HG02610 (cell line): ENCODE measurements at regions not wholly inside any gene's neighbourhood (a gene's known extent, or its start where the extent isn't known, plus 50 kb on each side); places are given as distances from the start of the nearest gene placed in this dataset.
A peak's percentile ranks its signal among the peaks of the same experiment; 100 is the strongest.

Experiments used
- ATAC-seq: cut with Tn5 transposase; IDR thresholded peaks from one replicate; pipeline ENCODE4 v1.9.1; 2021; ENCODE audit warnings: mild to moderate bottlenecking, moderate library complexity; ENCODE audit not compliant: unreplicated experiment

DNA sequence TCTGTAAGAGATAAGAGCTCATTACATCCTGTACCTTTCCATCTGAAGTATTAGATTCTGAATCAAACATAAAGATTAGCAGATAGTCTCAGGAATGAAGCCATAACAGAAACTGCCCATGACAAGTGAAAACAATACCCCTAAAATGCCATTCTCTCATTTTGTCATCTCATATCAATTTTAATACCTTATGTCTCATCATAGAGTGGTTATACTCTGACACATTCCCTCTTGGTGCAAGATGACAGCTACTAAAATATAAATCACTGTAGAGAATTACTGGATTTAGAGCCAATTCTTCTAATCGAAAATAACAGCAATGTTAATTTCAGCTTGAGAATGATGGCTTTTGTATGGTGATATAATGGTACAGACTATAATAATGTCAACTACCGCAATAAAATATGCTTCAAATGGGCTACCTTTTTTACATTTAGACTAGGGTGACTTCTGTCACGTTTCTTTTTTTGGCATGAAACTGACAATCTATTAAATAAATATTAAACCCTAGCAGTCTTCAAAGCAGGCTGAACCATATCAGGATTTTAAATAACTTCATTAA, 125.1 kb upstream of the ITGA4 start:
- no peak for ATAC-seq

DNA sequence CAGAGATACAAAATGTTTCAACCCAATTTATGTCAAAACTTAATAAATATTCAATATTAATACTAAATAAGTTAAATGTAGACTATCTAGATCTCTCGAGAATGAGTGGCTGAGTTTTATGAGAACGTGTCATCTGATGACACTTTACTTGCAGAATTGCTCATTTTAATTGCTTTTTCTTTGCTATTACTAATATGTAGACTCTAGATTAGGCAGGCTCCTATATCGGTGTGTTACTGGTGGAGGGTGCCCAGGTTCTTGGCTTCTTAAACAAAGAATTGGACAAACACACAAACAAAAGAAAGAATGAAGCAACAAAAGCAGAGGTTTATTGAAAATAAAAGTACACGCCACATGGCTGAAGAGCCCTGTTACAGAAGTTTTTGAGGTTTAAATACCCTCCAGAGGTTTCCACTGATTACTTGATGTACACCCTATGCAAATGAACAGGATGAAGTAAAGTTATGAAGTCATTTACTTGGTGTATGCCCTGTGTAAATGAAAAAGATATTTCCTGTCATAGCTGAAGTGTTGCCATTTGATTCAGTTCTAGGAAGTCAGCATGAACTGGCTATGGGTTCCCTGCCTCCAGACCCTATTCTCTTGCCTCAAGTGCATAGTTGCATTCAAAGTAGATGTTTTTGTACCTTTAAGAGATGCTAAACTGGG, 122.9 kb upstream of the ITGA4 start:
- ATAC-seq, result peak; percentile 77

DNA sequence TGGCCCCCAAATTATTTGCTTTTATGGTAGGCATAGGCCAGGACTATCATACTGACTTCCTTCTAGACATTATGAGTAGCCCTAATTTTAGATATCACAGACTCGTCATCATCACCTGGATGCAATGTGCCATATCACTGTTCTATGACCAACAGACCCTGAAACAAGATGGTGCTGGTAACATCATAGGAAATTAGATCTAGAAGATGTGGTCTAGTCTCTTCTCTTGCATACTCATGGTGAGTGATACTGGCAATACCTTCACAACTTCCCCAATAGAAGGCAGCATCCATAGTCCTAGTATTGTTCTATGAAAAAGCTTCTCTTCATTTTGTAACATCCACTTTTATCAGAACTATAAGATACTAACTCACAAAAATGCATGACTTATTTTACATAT, 116.3 kb upstream of the ITGA4 start:
- no peak for ATAC-seq

DNA sequence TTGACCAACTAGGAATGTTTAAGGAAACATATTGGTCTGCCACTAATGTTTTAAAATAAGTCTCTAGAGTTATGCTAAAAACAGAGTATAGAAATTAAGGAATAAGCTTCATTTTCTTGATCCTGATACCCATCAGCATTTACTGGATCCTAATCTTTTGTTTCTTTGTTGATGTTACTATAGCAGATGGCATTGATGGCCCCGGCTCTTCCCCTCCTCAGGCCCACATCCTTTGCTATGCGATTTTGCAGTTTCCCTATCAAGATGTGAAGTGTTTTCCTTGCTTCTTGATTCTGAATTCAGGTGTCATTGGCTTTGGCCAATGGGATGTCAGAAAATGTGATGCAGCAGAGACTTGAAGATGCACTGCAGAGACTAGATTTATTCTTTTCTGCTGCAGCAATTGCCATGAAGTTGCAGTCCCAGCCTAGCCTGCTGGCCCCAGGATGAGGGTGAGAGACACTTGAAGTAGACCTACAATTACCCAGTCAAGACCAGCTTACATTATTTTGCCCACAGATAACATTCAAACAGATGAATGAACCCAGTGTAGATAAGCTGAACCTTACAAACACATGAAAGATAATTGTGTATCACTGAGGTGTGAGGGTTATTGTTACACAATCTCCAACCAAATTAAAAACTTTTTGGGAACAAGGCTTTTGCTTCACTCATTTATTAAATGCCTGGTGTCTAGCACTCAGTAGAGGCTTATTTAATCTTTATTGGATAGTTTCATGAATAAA, 115.2 kb upstream of the ITGA4 start:
- ATAC-seq, result no peak

DNA sequence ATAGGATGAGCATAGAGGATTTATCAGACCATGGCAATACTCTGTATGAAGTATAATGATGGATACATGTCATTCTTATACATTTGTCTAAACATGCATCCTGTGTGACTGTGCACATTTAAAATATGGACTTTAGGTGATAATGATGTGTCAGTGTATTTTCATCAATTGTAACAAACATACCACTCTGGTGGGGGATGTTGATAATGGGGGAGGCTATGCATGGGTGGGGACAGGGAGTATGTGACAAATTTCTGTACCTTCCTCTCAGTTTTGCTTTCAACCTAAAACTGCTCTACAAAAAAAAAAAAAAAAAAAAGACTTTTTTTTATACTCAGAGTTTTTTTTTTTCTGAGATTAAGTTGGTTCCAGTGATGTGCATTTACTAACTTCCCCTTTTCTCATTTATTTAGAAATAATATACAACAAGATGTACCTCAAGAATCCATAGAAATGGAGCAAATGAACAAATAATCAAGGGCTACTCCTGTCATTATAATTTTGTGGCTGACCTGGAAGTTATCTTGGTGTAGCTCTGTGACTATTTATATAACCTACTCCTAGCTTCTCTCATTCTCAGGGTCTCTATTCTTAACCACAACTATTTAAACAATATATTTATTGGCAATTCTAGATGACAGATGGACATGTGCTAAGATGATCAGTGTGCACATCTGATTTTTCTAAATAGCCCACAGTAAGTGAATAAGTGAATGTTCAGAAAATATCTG, 108.9 kb upstream of the ITGA4 start:
- peak; percentile 96 for ATAC-seq

DNA sequence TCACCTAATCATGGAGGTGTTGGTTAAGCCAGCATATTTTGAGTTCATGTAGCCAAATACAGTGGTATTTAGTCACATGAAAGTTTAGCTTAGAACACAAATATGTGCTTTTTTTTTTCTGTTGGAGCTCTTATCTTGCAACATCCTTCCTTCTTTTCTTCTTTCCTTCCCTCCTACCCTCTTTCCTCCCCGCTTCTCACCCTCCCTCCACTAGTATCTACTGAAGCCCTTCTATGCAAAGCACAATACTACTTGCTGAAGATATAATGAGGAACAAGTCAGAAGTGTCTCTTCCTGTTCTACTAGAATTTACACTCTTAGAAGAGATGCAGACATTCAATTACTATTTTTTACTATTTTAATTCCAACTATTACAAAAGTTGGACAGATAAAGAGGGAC, 105.0 kb upstream of the ITGA4 start:
- no peak for ATAC-seq

DNA sequence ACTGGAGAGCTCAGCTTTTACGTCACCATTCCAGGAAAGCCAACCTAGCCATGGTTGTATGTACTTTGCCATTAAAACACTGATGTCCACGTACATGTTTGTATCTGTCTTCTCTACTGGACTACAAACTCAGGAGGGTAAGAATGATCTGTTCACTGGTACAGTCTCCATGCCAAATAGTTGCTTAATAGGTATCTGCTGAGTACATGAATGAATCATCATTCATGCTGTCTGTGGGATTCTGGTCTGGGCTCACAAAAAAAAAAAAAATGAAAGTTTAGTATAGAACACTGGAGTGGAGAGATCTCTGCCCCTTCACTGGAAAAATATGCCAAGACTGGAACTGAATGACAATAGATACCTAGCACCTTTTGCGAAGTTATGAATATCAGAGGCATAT, 102.6 kb upstream of the ITGA4 start:
- ATAC-seq, result no peak

DNA sequence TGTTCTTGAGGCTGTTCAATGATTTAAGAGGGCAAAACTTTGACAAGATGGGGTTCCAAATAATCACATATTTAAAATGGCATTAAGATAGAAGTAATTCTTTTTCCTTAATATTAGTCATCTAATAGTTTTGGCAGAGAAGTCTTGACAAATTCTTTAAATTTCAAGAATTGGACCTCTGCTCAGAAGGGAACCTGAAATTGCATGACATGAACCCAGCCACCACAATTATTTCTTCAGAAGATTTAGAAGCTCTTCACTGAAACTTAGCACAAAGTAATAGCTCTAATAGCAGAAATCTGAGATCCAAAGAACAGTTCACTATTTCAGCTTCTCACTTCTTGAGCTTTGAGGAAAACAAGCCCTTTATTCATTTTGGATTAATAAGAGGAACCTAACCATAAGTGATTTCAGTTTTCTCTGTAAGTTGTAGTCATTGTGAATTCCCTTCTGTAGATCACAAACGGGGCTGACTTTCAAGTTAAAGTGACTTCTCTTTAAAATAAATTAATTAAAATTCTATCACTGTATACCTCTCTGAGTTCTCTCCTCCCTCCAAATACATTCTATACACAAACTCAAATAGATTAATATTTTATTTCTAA, 100.6 kb upstream of the ITGA4 start:
- no peak for ATAC-seq

DNA sequence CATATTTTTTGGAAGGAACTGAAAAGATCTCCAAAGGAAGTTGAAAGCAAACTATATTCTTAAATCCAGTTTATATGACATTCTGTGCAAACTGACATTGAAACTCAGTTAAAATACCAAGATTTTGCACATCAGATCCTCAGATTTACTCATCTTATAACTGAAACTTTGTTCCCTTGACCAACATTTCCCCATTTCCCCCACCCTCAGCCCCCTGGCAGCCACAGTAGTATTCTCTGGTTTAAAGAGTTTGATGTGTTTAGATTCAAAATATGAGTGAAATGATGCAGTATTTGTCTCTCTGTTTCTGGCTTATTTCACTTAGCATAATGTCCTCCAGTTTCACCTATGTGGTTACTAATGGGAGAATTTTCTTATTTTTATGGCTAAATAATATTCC, 99.2 kb upstream of the ITGA4 start:
- ATAC-seq, result peak; percentile 77

DNA sequence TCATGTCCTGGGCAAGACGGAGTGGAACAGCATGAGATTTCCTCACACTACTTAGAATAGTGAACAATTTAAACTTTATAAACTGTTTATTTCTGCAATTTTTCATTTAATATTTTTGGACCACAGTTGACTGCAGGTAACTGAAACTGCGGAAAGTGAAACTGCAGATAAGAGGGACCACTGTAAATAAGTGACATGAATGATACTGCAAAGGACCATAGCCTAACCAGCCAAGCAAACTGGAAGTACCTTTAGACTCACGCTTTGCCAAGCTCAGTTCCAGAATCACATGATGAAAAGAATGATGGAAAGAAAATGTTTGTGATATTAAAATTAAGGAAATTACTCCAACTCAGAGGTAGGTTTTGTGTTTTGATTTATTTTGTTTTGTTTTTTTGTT, 94.6 kb upstream of the ITGA4 start:
- ATAC-seq, result no peak

DNA sequence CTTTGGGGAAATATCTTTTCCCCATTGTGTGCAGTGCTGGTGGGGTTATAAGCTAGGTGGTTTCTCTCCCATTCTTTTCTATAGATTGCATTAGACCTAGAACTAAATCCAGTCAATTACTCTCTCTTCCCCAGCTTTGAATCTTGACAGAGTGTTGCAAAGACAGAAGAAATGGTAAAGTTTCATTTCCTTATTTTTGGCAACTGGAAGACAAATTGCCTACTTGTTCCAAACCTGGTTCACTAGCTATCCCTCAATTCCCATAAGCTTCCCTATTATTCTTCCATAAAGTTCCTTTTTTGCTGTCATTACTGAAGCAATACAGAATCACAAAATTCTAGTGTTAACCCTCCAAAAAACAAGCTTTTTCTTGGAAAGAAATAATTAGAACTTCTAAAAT, 94.0 kb upstream of the ITGA4 start:
- no peak for ATAC-seq

DNA sequence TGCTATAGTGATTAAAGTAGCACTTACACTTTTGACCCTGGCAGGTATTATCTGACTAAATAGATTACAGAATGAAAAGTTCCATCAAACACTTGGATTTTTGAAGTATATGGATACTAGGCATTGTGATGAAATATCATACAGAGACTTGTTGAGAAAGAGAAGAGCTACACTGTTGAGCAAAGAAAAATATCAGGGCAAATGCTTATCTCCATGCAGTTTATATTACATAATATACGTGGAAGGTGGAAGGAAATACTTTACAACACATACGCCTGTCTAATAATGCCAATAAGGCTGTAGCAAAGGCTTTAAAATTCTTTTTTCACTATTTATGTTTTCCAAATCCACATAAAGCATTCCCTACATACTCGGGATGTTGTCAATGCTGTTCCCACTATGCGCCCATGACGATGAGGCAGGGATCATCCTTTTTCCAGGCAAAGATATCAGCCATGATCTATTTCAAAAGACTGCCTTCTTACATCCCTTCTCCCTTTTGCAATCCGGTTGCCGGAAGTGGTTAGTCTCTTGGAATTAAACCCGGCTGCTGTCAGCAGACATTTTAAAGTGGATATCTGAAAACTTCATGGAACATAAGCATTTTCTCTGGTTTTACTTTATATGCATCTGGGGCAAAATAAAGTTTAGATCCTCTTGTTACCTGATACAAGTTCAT, 92.6 kb upstream of the ITGA4 start:
- no peak for ATAC-seq

DNA sequence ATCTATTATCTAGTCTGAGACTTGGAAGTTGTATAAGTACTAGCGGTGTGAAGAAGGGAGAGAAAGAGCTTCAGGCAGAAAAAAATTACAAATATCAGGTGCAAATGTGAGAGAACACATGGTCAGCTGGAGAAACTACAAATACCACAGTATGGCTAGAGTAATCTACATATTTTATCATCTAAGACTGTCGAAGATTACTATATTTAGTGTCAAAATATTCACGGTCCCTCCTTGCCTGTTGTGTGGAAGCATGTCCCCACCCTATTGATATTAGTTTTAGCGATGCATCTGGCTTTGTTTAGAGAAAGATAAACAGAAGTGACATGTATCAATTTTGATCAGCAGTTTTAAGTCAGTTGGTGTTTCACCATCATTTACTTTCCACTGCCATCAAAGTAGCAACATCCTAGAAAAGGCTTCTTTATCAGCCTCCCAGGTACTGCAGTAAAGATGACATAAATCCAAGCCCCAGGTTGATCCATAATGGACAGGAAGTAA, 90.5 kb upstream of the ITGA4 start:
- no peak for ATAC-seq

DNA sequence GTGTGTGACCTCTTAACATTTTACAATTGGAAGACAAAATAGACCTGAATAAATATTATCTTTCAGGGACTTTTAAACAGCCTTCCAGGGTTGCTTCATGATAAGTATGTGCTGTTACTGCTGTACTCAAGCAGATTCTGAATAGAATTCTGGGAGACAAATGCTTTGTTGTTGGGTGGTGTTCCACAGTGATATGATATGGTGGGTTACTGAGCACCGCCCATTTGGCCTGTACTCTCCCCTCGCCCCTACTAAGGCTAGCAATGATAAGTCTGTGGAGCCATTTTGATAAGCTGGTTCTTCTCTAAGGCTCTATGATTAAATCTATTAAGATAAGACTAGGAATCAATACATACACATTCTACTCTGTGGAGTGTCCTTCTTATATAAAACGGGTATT, 89.8 kb upstream of the ITGA4 start:
- ATAC-seq, result no peak

DNA sequence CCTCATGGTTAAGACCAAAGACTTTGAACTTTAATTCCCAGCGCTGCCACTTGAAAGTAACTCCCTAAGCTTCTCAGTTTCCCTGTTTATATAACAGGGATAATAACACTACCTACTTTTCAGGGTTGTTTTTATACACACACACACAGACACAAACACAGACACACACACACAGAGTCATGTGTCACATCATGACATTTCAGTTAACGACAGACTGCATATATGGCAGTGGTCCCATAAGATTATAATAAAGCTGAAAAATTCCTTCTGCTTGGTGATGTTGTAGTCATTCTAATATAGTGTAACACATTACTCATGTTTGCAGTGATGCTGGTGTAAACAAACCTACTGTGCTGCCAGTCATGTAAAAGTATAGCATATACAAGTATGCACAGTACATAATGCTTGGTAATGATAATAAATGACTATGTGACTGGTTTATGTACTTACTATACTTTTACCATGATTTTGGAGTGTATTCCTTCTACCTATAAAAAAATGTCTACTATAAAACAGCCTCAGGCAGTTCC, 89.2 kb upstream of the ITGA4 start:
- ATAC-seq, result no peak

DNA sequence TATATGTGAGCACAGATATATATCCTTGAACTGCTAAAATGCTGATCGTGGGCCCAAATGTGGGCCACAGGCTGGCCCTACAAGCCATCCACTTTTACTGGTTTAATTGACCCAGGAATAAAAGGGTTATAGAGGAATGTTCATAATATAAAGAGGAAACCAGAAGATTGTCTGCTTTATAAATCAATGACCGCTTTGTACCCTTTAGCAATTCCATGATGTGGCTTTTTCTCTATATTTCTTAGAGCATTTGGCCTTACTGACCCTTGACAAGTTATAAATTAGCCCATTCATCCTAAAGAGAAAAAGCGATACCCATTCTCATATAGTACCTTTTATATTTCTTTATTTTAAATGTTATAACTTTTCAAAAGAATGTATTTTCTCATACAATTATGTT, 87.1 kb upstream of the ITGA4 start:
- no peak for ATAC-seq

DNA sequence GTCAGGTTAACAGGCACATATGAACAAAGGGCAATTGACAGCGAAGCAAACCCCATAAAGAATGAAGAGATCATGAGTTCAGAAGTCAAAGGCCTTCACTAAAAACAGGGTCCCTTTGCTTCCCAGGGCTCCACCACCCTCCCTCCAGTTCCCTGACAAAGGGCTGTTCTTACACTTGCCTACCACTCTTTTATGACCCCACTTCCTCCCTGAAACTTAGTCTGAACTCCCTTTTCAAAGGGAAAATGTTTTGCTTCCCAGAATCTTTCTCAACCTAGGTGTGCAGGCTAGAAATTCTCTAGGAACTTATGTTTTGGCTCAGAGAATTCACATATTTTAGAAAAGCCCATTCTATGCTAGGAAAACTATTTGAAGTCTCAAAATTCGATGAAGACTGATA, 86.0 kb upstream of the ITGA4 start:
- ATAC-seq, result no peak

DNA sequence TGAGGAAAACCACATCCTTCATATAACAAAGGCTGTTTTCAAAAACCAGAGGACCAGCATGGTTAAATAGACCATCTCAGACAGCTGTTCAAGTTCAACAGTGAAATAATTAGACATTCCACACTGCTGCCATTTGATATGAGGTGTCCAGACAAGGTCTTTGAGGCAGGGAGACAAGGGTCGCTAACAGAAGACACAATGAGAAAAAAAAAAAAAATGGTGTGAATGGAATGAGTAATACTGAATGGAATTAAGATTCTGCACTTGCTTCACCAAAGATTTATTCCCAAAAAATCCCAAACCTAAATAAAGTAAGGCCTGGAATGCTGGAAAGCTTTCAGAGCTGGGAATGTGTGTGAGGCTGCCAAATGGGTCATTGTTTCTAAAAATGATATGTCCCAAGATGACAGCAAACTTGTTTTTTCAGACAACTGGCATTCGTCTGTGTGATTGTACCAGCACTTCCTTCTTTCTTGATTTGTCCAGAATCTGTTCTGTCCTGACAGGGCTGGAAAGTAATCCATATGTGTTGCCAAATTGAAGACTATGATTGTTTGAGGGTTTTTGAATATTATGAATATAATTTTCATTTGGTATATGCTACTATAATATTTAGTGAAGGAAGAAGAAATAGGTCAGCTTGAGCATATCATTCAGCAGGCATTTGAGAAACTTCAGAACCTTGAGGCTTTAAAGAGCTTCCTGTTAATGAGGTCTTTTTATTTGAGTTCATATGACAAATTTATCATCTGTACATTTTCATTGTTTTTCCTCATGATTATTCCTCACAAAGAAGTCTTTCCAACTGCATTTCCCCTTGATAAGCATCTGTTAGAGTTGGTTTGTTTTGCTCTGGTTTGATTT, 85.2 kb upstream of the ITGA4 start:
- no peak for ATAC-seq

DNA sequence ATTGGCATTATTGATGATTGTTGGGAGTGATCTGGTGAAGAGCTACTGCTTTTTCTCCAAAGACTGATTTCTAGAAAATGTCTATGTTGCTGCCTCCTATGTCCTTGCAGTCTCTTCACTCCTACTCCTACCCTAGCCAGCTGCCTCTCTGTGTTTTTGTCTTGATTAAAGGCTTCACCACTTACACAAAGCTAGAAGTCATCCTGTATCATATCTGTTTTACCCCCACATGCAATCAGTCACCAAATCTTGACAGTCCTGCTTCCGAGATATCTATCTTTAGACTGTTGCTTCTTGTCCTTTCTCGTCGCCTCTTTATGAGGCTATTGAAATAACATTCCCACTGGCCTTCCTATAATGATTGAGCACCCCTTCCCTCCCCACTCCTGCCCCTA, 84.5 kb upstream of the ITGA4 start:
- no peak for ATAC-seq
